Keratinocyte (primary cell): ENCODE measurements at regions not wholly inside any gene's neighbourhood (a gene's known extent, or its start where the extent isn't known, plus 50 kb on each side); places are given as distances from the start of the nearest gene placed in this dataset.

Experiments
- CTCF ChIP-seq, 3 experiments: IDR thresholded peaks in 1 of 3; conservative IDR thresholded peaks in 1 of 3; optimal IDR thresholded peaks in 1 of 3; 2 replicates in 2 of 3; 3 replicates in 1 of 3; pipeline versions ENCODE3 to v1.5.1; 2011; ENCODE audit warnings: low read length in 3 of 3, mild to moderate bottlenecking in 3 of 3, moderate library complexity in 2 of 3, control low read depth in 1 of 3, inconsistent platforms in 1 of 3; ENCODE audit not compliant: insufficient read depth in 2 of 3; ENCODE audit errors: extremely low read depth in 1 of 3
- EZH2 ChIP-seq: IDR thresholded peaks from one replicate; pipeline ENCODE4 v1.6.1; 2012; ENCODE audit warnings: inconsistent platforms, mild to moderate bottlenecking, low read length, moderate library complexity

- no peak for TF ChIP-seq CTCF (optimal IDR thresholded peaks at IDR 0.05 in 1 of 3, IDR thresholded peaks at IDR 0.05 in 1 of 3, conservative IDR thresholded peaks at IDR 0.05 in 1 of 3; ENCODE audit: extremely low read depth in 1 of 3, insufficient read depth in 2 of 3, low read length in 3 of 3)
- no peak for TF ChIP-seq EZH2
Observed at GRCh38 chr4:162657966-162658365, 494.2 kb upstream of the FSTL5 start.
